GM18499 (cell line): ENCODE measurements at regions not wholly inside any gene's neighbourhood (a gene's known extent, or its start where the extent isn't known, plus 50 kb on each side); places are given as distances from the start of the nearest gene placed in this dataset.
"Not testable (repeated sequence)": the region's sequence is repeated elsewhere in the genome, so short reads cannot be mapped to it uniquely, and the experiment has no call there.

ENCODE experiments used
- ATAC-seq: cut with Tn5 transposase; IDR thresholded peaks from one replicate; pipeline ENCODE4 v1.9.1; 2021; ENCODE audit warnings: moderate number of reproducible peaks; ENCODE audit not compliant: insufficient read depth, unreplicated experiment

- not testable (repeated sequence) for ATAC-seq
Observed at GRCh38 chr2:89786642-89787041, 1095.2 kb downstream of the RPIA start.

GRCh38 chr2:89795530-89795929 lies 1104.1 kb downstream of the RPIA start:
- not testable (repeated sequence) for ATAC-seq

GRCh38 chr2:89797320-89798038 lies 1106.0 kb downstream of the RPIA start:
- ATAC-seq, result no peak

- ATAC-seq, result not testable (repeated sequence)
Observed at GRCh38 chr2:89801207-89801606, 1109.7 kb downstream of the RPIA start.

GRCh38 chr2:89806363-89806762 lies 1114.9 kb downstream of the RPIA start:
- ATAC-seq, result not testable (repeated sequence)

- no peak for ATAC-seq
Observed at GRCh38 chr2:89811295-89811694, 1119.8 kb downstream of the RPIA start.

GRCh38 chr2:89811910-89812309 lies 1120.4 kb downstream of the RPIA start:
- ATAC-seq, result not testable (repeated sequence)

- ATAC-seq, result not testable (repeated sequence)
Observed at GRCh38 chr2:89814359-89814758, 1122.9 kb downstream of the RPIA start.

GRCh38 chr2:89818873-89819272 lies 1127.4 kb downstream of the RPIA start:
- ATAC-seq, result no peak

GRCh38 chr2:89819809-89820208 lies 1128.3 kb downstream of the RPIA start:
- no peak for ATAC-seq

GRCh38 chr2:89820248-89820647 lies 1128.8 kb downstream of the RPIA start:
- no peak for ATAC-seq

GRCh38 chr2:89821455-89821945 lies 1130.0 kb downstream of the RPIA start:
- no peak for ATAC-seq

- ATAC-seq, result not testable (repeated sequence)
Observed at GRCh38 chr2:89822342-89822741, 1130.9 kb downstream of the RPIA start.

- no peak for ATAC-seq
Observed at GRCh38 chr2:89823556-89823955, 1132.1 kb downstream of the RPIA start.

- ATAC-seq, result no peak
Observed at GRCh38 chr2:89825034-89825433, 1133.6 kb downstream of the RPIA start.

- not testable (repeated sequence) for ATAC-seq
Observed at GRCh38 chr2:89826741-89827140, 1135.3 kb downstream of the RPIA start.

- not testable (repeated sequence) for ATAC-seq
Observed at GRCh38 chr2:89827829-89828228, 1136.4 kb downstream of the RPIA start.

GRCh38 chr2:89828416-89828815 lies 1136.9 kb downstream of the RPIA start:
- not testable (repeated sequence) for ATAC-seq

- ATAC-seq, result not testable (repeated sequence)
Observed at GRCh38 chr2:89828961-89829631, 1137.6 kb downstream of the RPIA start.

GRCh38 chr2:89829828-89830227 lies 1138.4 kb downstream of the RPIA start:
- ATAC-seq, result no peak
